Uterus (tissue), 2 donors: ENCODE measurements at regions not wholly inside any gene's neighbourhood (a gene's known extent, or its start where the extent isn't known, plus 50 kb on each side); places are given as distances from the start of the nearest gene placed in this dataset.

Source experiments
- POLR2A ChIP-seq, 2 donors: fragments of 450-650 bp; IDR thresholded peaks; one replicate each; pipeline ENCODE4 v1.6.1; 2016; ENCODE audit warnings: antibody characterized with exemption in 2 of 2, mild to moderate bottlenecking in 1 of 2, moderate library complexity in 1 of 2
- TF ChIP-seq, protein P1 (sequence below), 4 experiments: fragments of 200-600 bp in 2 of 4; fragments of 450-650 bp in 2 of 4; sonication (generic) in 2 of 4; IDR thresholded peaks; one replicate each; pipeline ENCODE4 v1.5.1; 2016 to 2019; ENCODE audit warnings: antibody characterized with exemption in 4 of 4, mild to moderate bottlenecking in 2 of 4, moderate library complexity in 1 of 4

DNA sequence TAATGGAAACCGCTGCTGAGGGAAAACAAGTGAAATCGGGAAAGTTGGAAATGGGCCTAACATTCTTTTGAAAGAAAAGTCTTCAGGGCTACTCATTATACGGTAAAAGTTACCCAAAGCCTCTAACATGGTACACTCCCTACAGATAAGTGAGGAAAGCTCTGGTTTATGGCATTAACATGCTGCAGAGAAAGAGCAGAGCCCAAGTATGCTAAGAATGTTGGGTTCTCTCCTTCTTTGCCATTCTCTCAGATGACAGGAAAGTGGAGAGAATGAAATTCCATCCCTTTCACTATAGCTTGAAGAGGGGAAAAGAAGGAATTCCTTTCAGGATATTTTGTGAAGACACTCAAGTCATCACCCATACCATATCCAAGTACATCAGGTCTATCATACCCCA, 348.0 kb downstream of the SEC23A start:
- no peak for TF ChIP-seq POLR2A (IDR thresholded peaks at IDR 0.05)
- TF ChIP-seq, protein P1, sequence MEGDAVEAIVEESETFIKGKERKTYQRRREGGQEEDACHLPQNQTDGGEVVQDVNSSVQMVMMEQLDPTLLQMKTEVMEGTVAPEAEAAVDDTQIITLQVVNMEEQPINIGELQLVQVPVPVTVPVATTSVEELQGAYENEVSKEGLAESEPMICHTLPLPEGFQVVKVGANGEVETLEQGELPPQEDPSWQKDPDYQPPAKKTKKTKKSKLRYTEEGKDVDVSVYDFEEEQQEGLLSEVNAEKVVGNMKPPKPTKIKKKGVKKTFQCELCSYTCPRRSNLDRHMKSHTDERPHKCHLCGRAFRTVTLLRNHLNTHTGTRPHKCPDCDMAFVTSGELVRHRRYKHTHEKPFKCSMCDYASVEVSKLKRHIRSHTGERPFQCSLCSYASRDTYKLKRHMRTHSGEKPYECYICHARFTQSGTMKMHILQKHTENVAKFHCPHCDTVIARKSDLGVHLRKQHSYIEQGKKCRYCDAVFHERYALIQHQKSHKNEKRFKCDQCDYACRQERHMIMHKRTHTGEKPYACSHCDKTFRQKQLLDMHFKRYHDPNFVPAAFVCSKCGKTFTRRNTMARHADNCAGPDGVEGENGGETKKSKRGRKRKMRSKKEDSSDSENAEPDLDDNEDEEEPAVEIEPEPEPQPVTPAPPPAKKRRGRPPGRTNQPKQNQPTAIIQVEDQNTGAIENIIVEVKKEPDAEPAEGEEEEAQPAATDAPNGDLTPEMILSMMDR (IDR thresholded peaks at IDR 0.05) = no peak
